Thoracic aorta (tissue), 2 donors: ENCODE measurements at regions not wholly inside any gene's neighbourhood (a gene's known extent, or its start where the extent isn't known, plus 50 kb on each side); places are given as distances from the start of the nearest gene placed in this dataset.

Source experiments
- ATAC-seq: fragments of 150-250 bp; one replicate; pipeline ENCODE4 v1.8.0; 2017; ENCODE audit warnings: low read depth; ENCODE audit not compliant: insufficient number of reproducible peaks, low FRiP score
- DNase-seq: peaks from one replicate; pipeline ENCODE4 v3.0.0-alpha.2; 2020; ENCODE audit warnings: low spot score
- H3K27ac ChIP-seq, 2 donors: fragments of 200-600 bp; sonication (generic); 1 replicate in 1 of 2; 2 replicates in 1 of 2; pipeline ENCODE4 v1.5.1; 2016; ENCODE audit warnings: mild to moderate bottlenecking in 2 of 2, moderate library complexity in 2 of 2
- H3K27me3 ChIP-seq: fragments of 200-600 bp; sonication (generic); replicated peaks from 2 replicates; pipeline ENCODE4 v1.6.0; 2016; ENCODE audit warnings: mild to moderate bottlenecking; ENCODE audit not compliant: insufficient read depth
- H3K36me3 ChIP-seq: fragments of 200-600 bp; sonication (generic); one replicate; pipeline ENCODE4 v1.5.1; 2016
- H3K4me1 ChIP-seq, 2 donors: fragments of 200-600 bp; sonication (generic); 1 replicate in 1 of 2; 2 replicates in 1 of 2; pipeline versions ENCODE4 v1.5.1 to v1.6.0; 2016; ENCODE audit warnings: low read depth in 2 of 2, mild to moderate bottlenecking in 1 of 2; ENCODE audit not compliant: control insufficient read depth in 1 of 2
- H3K4me3 ChIP-seq: fragments of 200-600 bp; sonication (generic); 2 replicates; pipeline ENCODE4 v1.5.1; 2016; ENCODE audit warnings: mild to moderate bottlenecking
- H3K9me3 ChIP-seq: fragments of 200-600 bp; sonication (generic); 2 replicates; pipeline ENCODE4 v1.5.1; 2016
- TF ChIP-seq, protein P1 (sequence below): fragments of 200-600 bp; sonication (generic); IDR thresholded peaks from one replicate; pipeline ENCODE4 v1.5.1; 2019; ENCODE audit warnings: antibody characterized with exemption

DNA sequence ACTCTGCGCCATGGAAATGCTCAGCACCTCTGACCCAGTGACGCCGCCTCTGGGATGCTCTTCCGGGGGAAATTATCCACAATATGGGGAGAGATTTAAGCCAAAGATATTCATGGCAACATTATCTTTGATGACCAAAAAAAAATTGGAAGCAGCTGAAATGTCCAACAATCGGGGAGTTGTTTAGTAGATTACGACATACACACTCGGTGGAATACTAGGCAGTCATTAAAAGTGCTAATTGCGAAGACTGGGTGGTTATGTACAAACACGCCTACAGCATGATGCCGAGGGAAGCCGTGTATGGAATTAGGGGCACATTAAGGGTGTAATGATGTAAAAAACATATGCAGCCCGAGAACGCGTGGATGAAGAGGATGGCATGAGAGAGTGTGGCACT is 75.2 kb downstream of the UNCX start:
- Histone ChIP-seq H3K27me3 (no peaks in the 10 kb centered on the region), H3K4me3 (no peak overlapping the region), H3K36me3 (no peaks in the 10 kb centered on the region), H3K9me3 (no peaks in the 10 kb centered on the region), H3K4me1 (no peaks in the 10 kb centered on the region), H3K27ac (no peak overlapping the region)
- DNase-seq (no peak), ATAC-seq (no peak)
- TF ChIP-seq, protein P1, sequence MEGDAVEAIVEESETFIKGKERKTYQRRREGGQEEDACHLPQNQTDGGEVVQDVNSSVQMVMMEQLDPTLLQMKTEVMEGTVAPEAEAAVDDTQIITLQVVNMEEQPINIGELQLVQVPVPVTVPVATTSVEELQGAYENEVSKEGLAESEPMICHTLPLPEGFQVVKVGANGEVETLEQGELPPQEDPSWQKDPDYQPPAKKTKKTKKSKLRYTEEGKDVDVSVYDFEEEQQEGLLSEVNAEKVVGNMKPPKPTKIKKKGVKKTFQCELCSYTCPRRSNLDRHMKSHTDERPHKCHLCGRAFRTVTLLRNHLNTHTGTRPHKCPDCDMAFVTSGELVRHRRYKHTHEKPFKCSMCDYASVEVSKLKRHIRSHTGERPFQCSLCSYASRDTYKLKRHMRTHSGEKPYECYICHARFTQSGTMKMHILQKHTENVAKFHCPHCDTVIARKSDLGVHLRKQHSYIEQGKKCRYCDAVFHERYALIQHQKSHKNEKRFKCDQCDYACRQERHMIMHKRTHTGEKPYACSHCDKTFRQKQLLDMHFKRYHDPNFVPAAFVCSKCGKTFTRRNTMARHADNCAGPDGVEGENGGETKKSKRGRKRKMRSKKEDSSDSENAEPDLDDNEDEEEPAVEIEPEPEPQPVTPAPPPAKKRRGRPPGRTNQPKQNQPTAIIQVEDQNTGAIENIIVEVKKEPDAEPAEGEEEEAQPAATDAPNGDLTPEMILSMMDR: no peak

DNA sequence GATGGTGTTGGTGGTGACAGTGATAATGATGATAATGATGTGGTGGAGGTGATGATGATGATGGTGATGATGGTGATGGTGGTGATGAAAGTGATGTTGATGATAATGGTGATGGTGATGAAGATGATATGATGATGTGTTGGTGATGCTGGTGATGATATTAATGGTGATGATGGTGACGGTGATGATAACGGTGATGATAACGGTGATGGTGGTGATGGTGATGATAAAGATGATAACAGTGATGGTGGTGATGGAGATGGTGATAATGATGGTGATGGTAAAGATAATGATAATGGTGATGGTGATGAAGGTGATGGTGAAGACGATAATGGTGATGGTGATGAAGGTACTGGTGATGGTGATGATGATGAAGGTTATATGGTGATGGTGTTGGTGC is 76.6 kb downstream of the UNCX start:
- no peak overlapping the region for H3K27ac ChIP-seq
- DNase-seq (no peak), ATAC-seq (no peak)
- H3K27me3 ChIP-seq: no peaks in the 10 kb centered on the region
- H3K4me1 ChIP-seq: no peaks in the 10 kb centered on the region
- no peaks in the 10 kb centered on the region for H3K36me3 ChIP-seq
- no peaks in the 10 kb centered on the region for H3K9me3 ChIP-seq
- H3K4me3 ChIP-seq: no peak overlapping the region
- TF ChIP-seq, protein P1: no peak

DNA sequence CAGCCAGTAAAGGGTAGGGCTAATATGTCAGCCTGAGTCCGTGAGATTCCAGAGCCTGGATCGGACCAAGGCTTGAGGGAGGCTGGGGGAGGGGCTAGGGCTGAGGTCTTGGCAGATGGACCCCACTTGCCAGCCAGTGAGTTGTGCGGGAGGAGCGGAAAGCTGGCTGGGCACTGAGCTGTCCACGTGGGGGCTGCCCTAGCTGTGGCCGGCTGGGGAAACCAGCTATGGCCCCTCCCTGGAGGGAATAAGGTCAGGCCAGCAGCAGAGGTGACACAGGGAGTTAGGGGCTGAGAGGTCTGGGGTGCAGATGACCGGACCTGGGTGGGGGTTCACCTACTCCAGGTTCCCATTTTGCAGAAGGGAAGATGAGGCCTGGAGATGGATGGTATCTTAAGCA is 77.3 kb downstream of the UNCX start:
- H3K27me3 ChIP-seq: no peaks in the 10 kb centered on the region
- DNase-seq (no peak), ATAC-seq (no peak)
- no peak overlapping the region for H3K4me3 ChIP-seq
- H3K36me3 ChIP-seq: no peaks in the 10 kb centered on the region
- H3K27ac ChIP-seq: no peak overlapping the region
- TF ChIP-seq, protein P1: no peak
- H3K4me1 ChIP-seq: no peaks in the 10 kb centered on the region
- no peaks in the 10 kb centered on the region for H3K9me3 ChIP-seq

DNA sequence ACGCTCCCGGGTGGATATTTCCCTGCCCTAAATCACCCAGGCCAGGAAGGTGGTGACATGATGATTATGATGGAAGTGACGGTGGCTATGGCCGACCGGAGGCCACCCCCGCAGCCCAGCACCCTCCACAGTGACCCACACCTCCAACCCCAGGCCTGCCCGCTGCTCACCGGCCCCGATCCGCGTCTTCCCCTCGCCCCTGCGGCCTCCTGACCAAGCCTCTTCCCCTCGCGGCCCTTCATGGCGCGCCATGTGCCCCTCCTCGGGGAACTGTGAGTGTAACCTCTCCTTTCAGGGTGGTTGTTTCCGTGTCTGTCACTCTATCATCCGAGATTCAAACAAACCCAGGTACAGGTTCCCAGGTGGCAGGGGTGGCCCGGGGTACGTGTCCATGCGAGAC is 78.3 kb downstream of the UNCX start:
- Histone ChIP-seq H3K27ac (no peak overlapping the region), H3K4me1 (no peaks in the 10 kb centered on the region), H3K36me3 (no peaks in the 10 kb centered on the region), H3K9me3 (no peaks in the 10 kb centered on the region), H3K27me3 (no peaks in the 10 kb centered on the region), H3K4me3 (no peak overlapping the region)
- no peak for DNase-seq
- ATAC-seq: no peak
- TF ChIP-seq, protein P1: no peak

DNA sequence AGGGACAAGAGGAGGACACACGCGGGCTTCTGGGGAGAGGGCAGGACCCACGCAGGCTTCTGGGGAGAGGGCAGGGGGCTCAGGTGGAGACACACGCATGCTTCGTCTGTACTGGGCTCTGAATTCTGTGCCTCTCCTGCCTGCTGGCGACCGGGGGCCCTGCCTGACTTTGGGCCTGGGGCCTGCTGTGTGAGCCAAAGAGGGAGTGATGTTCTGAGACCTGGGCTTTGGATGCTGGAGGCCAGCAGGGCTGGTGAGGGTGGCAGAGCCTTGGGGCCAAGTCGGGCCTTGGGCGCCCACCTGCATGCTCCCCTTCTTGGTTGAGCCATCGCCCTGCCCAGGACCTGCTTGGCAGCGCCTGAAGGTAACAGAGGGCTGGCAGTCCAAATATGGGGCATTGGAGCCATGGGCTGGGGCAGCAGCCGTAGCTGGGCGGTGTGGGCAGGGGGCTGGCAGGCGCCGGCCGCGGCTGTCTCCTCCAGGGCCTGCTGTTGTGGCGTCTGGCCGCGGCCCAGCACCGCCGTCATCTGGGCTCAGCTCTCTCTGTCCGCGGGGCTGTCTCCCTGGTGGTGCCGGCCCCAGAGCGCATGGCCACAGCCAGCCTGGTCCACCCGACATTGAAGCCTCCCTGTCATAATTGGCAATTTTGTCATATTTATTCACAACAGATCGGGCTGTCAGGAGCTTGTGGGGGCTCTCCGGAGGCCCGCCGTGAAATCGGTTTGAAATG is 78.9 kb downstream of the UNCX start:
- Histone ChIP-seq H3K27me3 (no peaks in the 10 kb centered on the region), H3K4me3 (no peak overlapping the region), H3K27ac (no peak overlapping the region), H3K36me3 (no peaks in the 10 kb centered on the region), H3K4me1 (no peaks in the 10 kb centered on the region), H3K9me3 (no peaks in the 10 kb centered on the region)
- TF ChIP-seq, protein P1: no peak
- ATAC-seq (no peak), DNase-seq (no peak)
